Uterus (tissue), 2 donors: ENCODE measurements at regions not wholly inside any gene's neighbourhood (a gene's known extent, or its start where the extent isn't known, plus 50 kb on each side); places are given as distances from the start of the nearest gene placed in this dataset.
"Not testable (repeated sequence)": the region's sequence is repeated elsewhere in the genome, so short reads cannot be mapped to it uniquely, and the experiment has no call there.

Source experiments
- POLR2A ChIP-seq, 2 donors: fragments of 450-650 bp; IDR thresholded peaks; one replicate each; pipeline ENCODE4 v1.6.1; 2016; ENCODE audit warnings: antibody characterized with exemption in 2 of 2, mild to moderate bottlenecking in 1 of 2, moderate library complexity in 1 of 2
- TF ChIP-seq, protein P1 (sequence below), 4 experiments: fragments of 200-600 bp in 2 of 4; fragments of 450-650 bp in 2 of 4; sonication (generic) in 2 of 4; IDR thresholded peaks; one replicate each; pipeline ENCODE4 v1.5.1; 2016 to 2019; ENCODE audit warnings: antibody characterized with exemption in 4 of 4, mild to moderate bottlenecking in 2 of 4, moderate library complexity in 1 of 4

GRCh38 chr5:152038856-152039255 is 114.2 kb upstream of the GLRA1 start:
- TF ChIP-seq, protein P1, sequence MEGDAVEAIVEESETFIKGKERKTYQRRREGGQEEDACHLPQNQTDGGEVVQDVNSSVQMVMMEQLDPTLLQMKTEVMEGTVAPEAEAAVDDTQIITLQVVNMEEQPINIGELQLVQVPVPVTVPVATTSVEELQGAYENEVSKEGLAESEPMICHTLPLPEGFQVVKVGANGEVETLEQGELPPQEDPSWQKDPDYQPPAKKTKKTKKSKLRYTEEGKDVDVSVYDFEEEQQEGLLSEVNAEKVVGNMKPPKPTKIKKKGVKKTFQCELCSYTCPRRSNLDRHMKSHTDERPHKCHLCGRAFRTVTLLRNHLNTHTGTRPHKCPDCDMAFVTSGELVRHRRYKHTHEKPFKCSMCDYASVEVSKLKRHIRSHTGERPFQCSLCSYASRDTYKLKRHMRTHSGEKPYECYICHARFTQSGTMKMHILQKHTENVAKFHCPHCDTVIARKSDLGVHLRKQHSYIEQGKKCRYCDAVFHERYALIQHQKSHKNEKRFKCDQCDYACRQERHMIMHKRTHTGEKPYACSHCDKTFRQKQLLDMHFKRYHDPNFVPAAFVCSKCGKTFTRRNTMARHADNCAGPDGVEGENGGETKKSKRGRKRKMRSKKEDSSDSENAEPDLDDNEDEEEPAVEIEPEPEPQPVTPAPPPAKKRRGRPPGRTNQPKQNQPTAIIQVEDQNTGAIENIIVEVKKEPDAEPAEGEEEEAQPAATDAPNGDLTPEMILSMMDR (IDR thresholded peaks at IDR 0.05), result not testable (repeated sequence)
- TF ChIP-seq POLR2A (IDR thresholded peaks at IDR 0.05), result not testable (repeated sequence)
